Activated T-helper 9 cell treated with anti-CD3 and anti-CD28 coated beads, Interleukin-2, amount 50 U/mL, for 16 hours (primary cell): ENCODE measurements at regions not wholly inside any gene's neighbourhood (a gene's known extent, or its start where the extent isn't known, plus 50 kb on each side); places are given as distances from the start of the nearest gene placed in this dataset.
"Not testable (repeated sequence)": the region's sequence is repeated elsewhere in the genome, so short reads cannot be mapped to it uniquely, and the experiment has no call there.

ENCODE experiments used
- DNase-seq: peaks from one replicate; pipeline ENCODE4 v3.0.0-alpha.2; 2020; ENCODE audit warnings: low read depth

DNA sequence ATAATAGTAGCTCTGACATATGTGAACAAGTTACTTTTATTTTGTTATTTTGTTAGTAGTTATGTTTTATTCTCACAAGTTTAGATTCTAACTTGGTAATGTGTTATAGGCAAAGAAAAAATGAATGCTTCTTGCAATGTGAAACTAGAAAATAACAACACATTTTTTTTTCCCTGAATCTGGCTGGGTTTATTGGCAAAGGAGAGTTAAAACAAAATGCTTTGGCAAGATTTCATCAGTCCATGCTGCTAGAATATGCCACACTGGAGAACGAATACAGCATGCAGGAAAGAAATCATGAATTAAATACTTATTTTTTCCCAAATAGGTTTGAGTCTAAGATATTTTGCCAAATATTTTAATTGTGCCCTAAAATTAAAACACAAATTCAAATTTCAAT is 1048.1 kb upstream of the ACO1 start:
- DNase-seq, result no peak

DNA sequence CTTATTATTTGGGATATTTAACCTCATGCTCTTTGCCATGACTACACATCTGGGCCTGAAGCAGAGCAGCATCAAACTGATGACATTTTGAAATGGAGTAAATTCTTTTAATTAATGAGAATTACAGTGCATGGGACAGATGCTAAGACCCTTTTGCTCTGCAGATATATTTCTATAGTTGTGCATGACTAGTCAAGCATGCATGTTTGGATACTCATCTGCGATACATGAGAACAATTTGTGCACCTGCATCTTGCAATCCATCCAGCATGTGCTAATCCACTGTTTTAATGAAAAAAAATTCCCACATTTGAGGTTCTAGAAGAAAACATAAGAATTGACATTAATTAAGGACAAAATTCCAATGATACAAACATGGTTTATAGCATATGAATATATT is 1047.6 kb upstream of the ACO1 start:
- no peak for DNase-seq

DNA sequence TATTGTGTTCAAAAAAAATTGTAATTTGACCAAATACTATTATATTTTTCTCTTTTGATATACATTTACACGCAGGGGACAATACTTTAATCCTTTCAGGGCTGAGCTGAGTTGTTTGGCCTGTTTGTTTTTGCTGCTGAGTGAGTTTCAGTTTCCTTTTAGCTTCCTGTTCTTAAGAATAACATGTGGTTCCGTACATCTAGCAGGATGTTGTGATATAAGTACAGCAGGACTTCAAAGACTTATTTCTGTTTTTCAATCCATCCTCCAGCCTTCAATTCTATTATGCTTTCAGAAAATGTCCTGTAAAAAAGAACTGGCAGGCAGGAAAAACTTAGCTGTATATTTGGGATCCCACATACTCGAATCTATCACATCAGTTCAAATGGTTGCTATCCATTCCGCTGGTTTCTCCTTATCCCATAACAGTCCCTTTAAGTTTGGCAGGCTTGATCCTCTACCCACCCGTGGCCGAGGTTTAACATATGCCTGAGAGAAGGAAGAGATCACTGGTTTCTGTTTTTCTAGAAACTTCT is 1037.3 kb upstream of the ACO1 start:
- no peak for DNase-seq

DNA sequence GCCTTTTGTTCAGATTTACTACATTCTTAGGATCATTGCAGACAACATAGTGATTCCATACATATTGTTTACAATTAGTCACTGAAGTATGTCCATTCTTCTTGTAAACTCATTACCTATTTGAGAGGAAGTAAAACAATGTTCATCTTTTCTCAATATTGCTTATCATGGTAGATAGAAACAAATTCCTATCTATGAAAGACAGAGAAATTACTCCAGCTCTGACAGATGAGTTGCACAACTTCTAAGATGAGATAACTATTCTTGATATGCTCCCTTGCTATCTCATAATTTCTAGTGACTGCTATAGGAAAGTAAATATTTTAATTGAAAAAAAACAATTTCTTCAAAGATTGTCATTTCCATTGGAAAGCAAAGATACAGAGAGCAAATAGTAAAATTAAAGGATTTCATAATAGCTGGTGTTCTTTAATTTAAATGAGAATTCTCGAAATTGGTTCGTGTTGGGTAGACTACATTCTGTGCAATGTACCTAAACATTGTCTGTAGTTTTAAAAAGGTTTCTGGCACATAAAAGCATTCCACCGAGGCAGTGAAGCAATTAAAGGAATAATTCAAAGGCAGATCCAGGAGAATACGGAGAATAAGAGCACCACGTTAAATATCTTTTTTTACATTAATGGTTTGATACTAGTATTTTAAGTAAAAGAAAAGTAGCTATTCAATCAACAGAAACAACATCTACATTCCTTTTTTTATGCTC is 1029.1 kb upstream of the ACO1 start:
- no peak for DNase-seq

DNA sequence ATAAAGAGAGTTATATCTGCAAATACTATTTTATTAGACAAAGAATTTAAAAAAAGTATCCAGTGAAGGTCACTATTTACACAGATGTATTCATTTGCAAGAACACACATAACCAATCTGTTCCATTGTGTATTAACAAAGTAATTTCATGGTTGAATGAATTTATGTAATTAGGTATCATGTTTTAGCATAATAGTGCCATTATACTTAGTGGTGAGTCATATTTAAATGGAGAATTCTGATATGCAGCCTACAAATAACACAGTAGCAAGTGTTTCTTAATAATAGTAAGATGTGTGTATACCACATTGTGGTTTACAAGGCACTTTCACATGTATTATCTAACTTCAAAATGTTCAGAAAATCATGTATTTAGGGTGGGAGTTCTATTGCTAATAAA is 1028.5 kb upstream of the ACO1 start:
- no peak for DNase-seq

DNA sequence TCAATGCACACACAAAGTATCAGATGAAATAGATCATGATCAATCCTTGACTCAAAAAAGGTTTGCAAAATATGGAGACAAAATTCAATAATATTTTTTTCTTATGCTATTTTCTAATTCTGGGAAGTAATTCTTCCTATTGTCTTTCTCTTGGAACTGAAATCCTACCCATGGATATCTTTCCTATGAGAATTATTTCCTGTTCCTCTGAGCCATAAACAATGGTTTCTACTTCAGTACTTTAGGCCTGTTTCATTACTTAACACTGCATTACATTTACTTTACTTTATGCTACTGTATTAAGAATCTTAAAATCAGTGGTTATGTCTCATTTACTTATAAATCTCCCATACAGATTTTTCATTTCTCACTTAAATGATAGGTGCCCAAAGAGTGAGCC is 1025.4 kb upstream of the ACO1 start:
- DNase-seq, result no peak

DNA sequence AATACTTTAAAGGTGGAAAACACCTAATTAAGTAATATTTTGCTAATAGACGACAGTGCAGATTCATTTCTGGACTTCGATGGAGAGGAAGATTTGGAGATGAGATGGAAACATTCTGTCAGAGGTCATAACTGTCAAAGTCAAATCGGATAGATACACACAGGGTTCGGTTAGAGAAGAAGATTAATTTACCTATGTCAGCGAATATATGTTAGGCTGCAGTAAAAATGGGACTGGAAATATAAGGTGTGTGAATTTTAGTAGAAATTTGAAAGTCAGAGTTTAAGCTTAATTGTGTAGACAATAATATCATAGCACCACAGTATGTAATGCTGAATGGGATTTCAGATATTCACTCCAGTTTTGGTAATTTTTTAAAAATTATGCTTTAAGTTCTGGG is 1020.3 kb upstream of the ACO1 start:
- no peak for DNase-seq

DNA sequence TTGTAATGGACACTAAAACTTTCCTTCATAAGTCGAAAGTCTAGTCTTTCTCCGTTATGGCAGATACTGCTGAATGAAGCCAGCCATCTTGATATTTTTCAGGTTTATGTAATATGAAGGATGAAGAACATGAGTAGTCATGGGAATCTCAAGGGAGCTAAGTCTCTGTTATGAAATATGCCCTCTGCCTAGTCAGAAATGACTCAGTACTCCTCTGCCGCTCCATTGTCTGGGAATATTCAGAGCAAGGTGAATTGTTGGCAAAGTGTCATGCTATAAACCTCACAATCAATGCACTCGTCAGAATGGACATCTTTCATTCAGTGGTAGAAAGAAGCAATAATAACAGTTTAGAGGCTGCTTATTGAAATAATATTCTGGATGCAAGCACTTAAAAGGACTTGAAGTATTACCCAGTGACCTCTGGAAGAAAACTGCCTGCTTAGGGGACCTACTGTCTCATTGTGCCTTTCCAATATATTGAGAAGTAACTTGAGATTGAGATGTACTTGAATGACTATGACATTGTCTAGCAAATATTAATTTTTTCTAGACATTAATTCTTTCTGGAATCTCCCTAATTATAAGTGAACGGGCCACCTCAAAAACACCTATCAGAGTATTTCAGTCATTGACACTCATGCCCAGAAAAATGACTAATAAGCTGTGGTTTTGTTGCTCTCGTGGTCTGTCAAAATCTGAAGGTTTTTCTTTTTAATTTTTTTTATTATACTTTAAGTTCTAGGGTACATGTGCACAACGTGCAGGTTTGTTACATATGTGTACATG is 1011.5 kb upstream of the ACO1 start:
- no peak for DNase-seq

DNA sequence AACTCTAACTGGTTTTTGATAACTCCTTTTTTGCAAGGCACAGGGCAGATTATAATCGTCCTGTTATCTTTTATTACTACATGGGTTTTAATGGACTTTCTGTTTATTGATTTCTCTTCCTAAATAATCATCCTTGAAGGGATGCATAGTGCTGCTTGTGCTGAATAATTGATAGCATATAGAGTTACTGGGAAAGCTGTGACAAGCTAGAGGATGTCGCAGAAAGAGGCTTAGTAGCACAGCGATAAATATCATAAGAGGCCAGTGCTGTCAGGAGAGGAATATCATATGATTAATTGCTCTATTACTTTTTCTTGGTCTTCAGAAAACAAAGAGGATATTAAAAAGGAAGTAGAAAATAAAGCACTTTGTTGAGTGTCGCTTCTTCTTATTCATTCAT is 1007.1 kb upstream of the ACO1 start:
- DNase-seq, result no peak

DNA sequence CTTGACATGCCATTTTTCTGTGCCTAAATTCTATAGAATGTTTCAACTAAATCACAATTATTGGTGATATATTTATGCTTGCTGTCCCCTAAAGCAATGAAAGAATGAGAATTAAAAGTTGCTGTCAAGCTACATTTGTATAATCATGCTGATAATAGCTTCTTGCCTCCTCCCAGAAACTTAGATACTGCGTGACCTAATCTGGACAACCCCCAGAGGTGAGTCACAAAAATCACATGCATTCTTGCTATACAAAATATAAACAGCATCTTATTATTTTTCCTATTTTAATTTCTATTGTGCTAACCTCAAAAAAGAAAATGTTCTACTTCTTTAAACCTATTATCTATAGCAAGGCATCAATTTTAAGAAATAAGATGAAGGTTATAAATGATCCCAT is 995.8 kb upstream of the ACO1 start:
- DNase-seq, result no peak

DNA sequence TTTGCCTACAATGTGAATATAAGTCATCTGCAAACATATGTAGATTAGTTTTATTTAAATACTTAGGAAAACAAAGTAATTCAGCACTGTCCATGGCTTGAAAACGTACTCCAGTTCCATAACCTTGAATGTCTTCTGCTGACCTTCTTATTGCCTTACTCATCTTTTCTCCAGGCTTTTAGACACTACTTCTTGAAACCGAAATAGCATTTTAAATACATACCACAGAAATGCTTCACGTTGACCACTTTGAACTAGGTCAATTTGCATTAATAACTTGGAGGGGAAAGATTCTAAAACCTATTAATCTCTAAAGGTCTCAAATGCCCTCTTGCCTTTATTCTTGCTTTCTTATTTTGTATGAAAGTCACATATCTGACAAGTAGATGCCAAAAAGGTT is 995.4 kb upstream of the ACO1 start:
- no peak for DNase-seq

DNA sequence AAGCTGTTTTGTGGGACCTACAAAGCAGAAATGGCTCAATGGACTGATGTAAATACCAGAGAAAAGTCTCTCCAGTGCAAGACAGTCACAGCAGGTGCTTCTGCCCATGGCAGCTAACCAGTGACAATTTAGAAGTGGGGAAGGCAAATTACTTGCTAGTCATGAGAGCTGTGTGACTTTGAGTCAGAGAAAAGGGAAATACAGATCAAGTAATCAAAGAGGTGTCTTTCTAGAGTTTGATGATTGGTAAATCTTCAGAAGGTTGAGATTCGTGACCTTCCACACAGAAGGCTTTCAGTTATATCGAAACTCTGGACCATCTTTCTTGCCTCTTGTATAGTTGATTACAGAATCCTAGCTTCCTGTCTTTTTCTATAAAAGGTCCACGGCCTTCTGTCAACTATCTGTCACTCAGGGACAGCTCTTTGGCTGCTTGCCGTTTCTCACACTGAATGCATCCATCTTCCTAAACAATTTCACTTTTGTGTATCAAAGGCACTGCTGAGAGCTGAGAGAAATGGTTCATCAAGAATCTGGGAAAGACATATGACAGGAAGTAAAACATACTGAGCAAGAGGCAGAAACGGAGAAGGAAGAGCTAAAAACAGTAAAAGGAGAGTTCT is 993.9 kb upstream of the ACO1 start:
- DNase-seq, result no peak

DNA sequence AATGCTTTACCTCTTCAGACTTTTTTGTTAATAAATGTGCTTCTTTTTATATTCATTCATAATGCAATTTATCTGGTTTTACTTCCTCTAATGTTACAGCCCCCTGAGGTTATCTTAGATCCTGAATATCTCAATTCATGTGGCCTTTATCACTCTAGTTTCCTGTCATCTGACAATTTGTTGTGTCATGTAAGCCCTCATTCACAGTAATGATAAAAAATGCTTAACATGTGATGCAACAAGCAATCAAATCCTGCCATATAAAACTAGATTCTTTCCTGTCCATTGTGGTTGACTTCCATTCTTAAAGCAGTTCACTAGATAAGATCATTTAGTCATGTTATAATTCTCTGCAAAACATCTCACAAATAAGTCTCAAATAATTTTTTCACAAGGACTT is 991.2 kb upstream of the ACO1 start:
- no peak for DNase-seq

DNA sequence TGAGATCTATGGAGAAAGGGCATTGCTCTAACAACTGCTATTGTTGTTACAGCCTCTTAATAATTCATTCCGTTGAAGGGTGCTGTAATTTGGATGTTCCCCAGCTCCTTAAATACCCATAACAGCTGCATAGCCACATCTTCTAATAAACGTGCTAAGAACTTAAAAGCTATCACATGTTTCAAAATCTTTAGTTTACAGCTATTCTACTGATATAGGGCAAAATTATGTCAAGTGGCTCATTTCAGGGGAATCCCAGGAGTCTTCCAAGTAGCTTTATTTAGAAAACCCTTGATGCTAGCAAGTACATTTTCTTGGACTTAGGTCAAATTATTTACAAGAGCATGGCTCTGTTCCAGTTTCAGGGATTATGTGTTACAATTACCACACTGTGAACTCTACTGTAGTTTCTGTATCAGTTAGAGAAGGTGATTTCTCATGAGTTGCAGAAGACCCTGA is 990.4 kb upstream of the ACO1 start:
- no peak for DNase-seq

DNA sequence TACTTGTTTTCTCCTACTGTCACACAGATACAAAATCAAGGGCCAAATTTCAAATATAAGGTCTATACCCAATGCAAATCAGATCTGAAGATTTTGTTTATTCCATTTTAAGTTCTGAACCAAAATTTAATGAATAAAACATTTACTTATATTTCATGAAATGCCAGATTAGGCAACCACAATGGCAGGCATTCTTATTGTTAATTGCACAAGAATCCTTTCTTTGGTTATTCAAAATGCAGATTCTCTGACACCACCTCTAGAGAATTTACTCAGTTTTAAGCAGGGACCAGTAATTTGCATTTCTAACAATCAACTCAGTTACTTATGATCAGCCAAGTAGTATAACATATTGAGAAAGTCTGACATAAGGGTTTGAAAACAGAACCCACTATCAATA is 972.4 kb upstream of the ACO1 start:
- DNase-seq, result no peak

DNA sequence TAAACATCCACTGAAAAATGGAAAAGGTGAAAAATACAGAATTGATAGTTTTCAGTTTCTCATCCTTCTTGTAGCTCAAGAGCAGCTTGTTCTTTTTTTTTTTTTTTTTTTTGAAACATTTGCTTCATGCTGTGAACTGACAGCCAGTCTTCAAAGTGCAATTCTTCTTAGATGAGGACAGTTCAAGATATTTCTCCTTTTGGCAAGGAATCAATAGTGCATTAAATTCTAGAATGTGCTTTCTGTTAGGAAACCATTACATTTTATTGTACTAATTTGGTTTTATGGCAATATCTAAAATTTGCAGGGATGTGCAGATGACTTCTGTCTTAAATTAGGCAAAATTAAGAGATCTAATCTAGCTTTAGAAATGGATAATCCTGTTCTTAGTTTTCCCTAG is 969.3 kb upstream of the ACO1 start:
- DNase-seq, result no peak

DNA sequence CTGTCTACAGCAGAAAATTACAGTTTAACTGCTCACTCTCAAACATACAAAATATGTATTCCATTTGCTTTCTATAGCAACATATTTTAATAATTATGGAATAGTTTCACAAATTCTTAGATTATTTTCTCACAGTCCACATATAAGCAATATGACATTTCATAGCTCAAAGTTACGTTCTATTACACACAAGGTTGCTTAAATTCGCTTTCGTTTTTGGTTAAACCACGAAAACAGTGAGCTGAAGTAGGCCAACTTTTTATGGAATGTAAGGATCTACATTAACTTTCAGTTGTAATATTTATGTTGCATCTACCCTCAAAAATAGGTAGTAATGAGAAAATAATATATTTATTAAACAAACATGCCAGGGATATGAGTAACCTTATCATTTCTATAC is 966.0 kb upstream of the ACO1 start:
- DNase-seq, result no peak

DNA sequence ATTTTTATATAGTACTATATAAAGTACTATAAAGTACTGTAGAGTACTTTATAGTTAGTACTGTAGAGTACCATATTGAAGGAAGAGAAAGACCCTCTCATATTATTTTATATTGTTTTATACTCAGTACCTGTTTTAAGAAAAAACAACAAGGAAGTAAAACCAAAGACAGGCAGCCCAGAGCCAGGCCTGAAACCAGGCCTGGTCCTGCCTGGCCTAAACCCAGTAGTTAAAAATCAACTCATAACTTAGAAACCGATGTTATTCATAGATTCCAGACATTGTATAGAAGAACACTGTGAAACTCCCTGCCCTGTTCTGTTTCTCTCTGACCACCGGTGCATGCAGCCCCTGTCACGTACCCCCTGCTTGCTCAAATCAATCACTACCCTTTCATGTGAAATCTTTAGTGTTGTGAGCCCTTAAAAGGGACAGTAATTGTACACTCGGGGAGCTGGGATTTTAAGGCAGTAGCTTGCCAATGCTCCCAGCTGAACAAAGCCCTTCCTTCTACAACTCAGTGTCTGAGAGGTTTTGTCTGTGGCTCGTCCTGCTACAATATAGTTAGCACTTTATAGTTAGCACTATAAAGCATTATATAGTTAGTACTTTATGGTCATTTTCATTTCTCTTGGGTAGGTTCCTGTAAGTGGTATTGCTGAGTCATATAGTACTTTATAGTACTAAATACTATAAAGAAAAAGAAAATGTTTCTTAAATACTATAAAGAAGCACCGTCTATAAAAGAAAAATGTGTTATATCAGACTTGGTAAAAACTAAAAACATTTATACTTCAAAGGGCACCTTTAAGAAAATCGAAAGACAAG is 940.6 kb upstream of the ACO1 start:
- DNase-seq, result not testable (repeated sequence)

DNA sequence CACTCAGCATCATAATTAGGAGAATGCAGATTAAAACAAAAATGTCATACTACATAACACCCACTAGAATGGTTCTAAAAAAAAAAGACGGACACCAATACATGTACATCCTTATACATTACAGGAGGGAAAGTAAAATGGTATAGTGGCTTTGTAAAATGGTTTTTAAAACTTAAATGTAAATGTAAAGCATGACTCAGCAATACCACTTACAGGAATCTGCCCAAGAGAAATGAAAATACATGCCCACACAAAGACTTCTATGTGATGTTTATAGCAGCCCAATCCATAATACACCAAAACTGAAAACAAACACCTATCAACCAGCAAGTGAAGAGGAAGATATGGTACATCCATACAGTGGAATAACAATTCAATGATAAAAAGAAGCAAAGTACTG is 939.1 kb upstream of the ACO1 start:
- DNase-seq, result no peak

DNA sequence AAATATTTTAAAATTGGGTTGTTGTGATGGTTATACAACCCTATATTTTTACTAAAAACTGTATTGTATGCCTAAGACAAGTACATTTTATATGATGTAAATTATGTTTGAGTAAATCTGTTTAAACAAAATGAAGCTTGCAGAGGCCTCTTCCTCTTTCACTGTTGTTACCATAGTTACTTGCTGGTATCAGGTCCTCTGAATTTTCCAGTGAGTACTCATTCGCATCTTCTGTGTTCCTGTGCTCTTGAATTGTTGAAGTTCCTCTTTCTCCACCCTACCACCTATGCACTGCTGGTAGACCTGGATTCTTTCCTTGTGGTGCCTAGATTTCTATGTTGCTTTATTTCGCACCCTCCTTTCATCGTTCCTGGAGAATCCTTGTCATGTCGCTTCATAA is 938.5 kb upstream of the ACO1 start:
- no peak for DNase-seq

DNA sequence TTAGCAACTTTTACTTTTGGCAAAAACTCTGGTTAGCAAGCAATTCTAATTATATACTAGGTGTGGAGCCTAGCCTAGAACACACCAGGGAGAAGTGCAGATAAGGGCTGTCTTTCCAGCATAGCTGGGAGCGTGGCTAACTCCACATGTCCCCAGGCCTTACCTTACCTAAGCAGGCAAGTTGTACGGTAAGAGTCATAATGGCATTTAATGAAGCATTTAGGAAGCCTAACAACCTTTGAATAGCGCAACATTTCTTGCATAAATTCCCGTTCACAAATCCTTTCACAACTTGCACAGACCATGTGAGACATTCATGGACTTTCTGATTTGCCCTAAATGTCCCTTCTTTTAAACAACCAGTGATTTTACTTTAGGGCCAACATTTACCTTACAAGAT is 917.4 kb upstream of the ACO1 start:
- no peak for DNase-seq

DNA sequence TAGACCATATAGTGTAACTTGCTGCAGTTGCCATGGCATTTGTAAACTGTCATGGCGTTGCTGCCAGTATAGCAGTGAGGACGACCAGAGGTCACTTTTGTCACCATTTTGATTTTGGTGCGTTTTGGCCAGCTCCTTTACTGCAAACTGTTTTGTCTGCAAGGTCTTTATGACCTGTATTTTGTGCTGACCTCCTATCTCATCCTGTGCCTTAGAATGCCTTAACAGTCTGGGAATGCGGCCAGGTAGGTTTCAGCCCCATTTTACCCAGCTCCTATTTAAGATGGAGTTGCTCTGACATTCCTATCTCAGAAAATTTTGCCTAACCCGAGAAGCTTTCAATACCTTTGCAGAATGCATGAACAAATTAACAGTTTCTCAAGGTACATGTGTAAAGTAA is 914.4 kb upstream of the ACO1 start:
- DNase-seq, result no peak
